ENCODE measurements at regions not wholly inside any gene's neighbourhood (a gene's known extent, or its start where the extent isn't known, plus 50 kb on each side); places are given as distances from the start of the nearest gene placed in this dataset.

DNA sequence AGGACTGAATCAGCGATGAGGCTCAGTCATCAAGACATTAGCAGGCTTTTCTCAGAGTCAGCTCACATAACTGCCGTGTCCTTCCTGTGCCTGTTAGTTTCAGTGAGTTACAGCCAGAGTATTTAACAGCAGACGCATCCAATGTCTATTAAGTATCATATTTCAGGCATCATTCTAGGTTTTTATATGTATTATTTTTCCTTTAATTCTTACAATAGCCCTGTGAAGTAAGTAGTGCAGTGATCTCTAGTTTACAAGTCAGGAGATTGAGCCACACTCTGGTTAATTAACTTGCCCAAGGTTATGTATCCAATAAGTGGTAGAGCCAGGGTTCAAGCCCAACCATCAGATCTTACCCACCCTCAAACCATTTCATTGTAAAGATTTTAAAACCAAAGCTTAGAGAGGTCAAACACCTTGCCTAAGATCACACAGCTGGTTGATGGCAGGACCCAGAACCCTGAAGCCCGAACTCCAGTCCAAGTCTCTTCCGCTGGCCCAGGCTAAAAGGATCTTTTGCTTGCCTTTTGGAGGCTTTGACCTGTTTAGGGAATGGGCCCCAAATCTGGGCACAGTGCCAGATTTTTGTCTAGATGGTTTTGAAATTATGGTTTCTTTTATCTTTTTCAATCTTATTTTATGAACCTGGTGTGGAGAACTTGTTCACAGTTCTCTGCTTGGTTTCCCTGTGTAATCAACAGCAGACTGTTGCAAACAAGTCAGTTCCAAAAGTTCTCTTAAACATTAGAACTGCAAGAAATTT lies 261.2 kb upstream of the CLINT1 start:
- Histone ChIP-seq H3K9ac (ENCODE audit: control insufficient read depth, insufficient read depth, low read length) (no peak overlapping the region), H3K9me3 (replicated peaks; ENCODE audit: control insufficient read depth, insufficient read depth, low read length) (no peaks in the 10 kb centered on the region), H2AFZ (ENCODE audit: control insufficient read depth, low read depth, low read length) (no peak overlapping the region), H3K4me1 (ENCODE audit: control insufficient read depth, insufficient read depth, low read length) (no peaks in the 10 kb centered on the region), H3K27ac (ENCODE audit: control insufficient read depth, insufficient read depth) (no peak overlapping the region), H4K20me1 (ENCODE audit: control insufficient read depth, insufficient read depth) (no peaks in the 10 kb centered on the region), H3K4me3 (no peak overlapping the region), H3K27me3 (replicated peaks in 1 of 2; ENCODE audit: control insufficient read depth in 2 of 2, insufficient read depth in 2 of 2, low read length in 1 of 2) (no peaks in the 10 kb centered on the region; a peak in 2 of 4 replicates), H3K4me2 (ENCODE audit: control insufficient read depth, insufficient read depth) (no peak overlapping the region), H3K79me2 (ENCODE audit: control insufficient read depth, insufficient read depth, low read length) (no peaks in the 10 kb centered on the region), H3K36me3 (ENCODE audit: control insufficient read depth in 2 of 2, insufficient read depth in 2 of 2, low read length in 1 of 2) (no peaks in the 10 kb centered on the region)
- TF ChIP-seq NR2C2 (IDR thresholded peaks at IDR 0.05; ENCODE audit: borderline replicate concordance, control insufficient read depth, insufficient read length, low read depth) (no peak), SUPT20H (IDR thresholded peaks at IDR 0.05; ENCODE audit: borderline replicate concordance, control insufficient read depth, low read depth, low read length) (no peak), ZNF384 (IDR thresholded peaks at IDR 0.05; ENCODE audit: borderline replicate concordance, low read depth, low read length) (no peak), EGR1 (IDR thresholded peaks at IDR 0.05; ENCODE audit: borderline replicate concordance in 1 of 2, low read depth in 2 of 2, low read length in 2 of 2) (no peak), CHD4 (IDR thresholded peaks at IDR 0.05) (no peak), CREB1 (IDR thresholded peaks at IDR 0.05; ENCODE audit: low read depth) (no peak), JUNB (IDR thresholded peaks at IDR 0.05) (no peak), ESRRA (IDR thresholded peaks at IDR 0.05; ENCODE audit: low read length) (no peak), TAF1 (IDR thresholded peaks at IDR 0.05; ENCODE audit: borderline replicate concordance, low read depth, low read length) (no peak), KAT2A (conservative IDR thresholded peaks at IDR 0.05; ENCODE audit: control insufficient read depth, low read depth, low read length) (no peak), ZNF24 (IDR thresholded peaks at IDR 0.05) (no peak), ZNF207 (IDR thresholded peaks at IDR 0.05; ENCODE audit: borderline replicate concordance) (no peak), ZSCAN29 (IDR thresholded peaks at IDR 0.05) (no peak), PAX8 (IDR thresholded peaks at IDR 0.05) (no peak)
- TF ChIP-seq, protein P1, sequence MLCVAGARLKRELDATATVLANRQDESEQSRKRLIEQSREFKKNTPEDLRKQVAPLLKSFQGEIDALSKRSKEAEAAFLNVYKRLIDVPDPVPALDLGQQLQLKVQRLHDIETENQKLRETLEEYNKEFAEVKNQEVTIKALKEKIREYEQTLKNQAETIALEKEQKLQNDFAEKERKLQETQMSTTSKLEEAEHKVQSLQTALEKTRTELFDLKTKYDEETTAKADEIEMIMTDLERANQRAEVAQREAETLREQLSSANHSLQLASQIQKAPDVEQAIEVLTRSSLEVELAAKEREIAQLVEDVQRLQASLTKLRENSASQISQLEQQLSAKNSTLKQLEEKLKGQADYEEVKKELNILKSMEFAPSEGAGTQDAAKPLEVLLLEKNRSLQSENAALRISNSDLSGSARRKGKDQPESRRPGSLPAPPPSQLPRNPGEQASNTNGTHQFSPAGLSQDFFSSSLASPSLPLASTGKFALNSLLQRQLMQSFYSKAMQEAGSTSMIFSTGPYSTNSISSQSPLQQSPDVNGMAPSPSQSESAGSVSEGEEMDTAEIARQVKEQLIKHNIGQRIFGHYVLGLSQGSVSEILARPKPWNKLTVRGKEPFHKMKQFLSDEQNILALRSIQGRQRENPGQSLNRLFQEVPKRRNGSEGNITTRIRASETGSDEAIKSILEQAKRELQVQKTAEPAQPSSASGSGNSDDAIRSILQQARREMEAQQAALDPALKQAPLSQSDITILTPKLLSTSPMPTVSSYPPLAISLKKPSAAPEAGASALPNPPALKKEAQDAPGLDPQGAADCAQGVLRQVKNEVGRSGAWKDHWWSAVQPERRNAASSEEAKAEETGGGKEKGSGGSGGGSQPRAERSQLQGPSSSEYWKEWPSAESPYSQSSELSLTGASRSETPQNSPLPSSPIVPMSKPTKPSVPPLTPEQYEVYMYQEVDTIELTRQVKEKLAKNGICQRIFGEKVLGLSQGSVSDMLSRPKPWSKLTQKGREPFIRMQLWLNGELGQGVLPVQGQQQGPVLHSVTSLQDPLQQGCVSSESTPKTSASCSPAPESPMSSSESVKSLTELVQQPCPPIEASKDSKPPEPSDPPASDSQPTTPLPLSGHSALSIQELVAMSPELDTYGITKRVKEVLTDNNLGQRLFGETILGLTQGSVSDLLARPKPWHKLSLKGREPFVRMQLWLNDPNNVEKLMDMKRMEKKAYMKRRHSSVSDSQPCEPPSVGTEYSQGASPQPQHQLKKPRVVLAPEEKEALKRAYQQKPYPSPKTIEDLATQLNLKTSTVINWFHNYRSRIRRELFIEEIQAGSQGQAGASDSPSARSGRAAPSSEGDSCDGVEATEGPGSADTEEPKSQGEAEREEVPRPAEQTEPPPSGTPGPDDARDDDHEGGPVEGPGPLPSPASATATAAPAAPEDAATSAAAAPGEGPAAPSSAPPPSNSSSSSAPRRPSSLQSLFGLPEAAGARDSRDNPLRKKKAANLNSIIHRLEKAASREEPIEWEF (IDR thresholded peaks at IDR 0.05; ENCODE audit: insufficient replicate concordance, low read depth, low read length), result no peak
- TF ChIP-seq, protein P2, sequence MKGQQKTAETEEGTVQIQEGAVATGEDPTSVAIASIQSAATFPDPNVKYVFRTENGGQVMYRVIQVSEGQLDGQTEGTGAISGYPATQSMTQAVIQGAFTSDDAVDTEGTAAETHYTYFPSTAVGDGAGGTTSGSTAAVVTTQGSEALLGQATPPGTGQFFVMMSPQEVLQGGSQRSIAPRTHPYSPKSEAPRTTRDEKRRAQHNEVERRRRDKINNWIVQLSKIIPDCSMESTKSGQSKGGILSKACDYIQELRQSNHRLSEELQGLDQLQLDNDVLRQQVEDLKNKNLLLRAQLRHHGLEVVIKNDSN (IDR thresholded peaks at IDR 0.05; ENCODE audit: borderline replicate concordance, extremely low read length, insufficient read depth, low read depth, low read length), result no peak
- CTCF ChIA-PET, result interaction anchor here (1.4 kb wide), 1 partner anchor 50 kb away, joined by 4 read pairs; no protein-coding TSS in a partner anchor
- RAD21 ChIA-PET (ENCODE audit: unreplicated experiment), result no interaction called here
- in situ Hi-C loops (cut with MboI) (no loop called here), intact Hi-C loops (cut with micrococcal nuclease; ENCODE audit: unreplicated experiment) (no loop called here)
- DNase-seq (ENCODE audit: low read depth, low spot score) (no peak), ATAC-seq (no peak), FAIRE-seq (no peak)
- POLR2A ChIA-PET, result no interaction called here
- 49% methylated on average over 5 of the region's 5 CpGs for whole genome bisulfite sequencing (ENCODE audit: insufficient coverage, insufficient replicate concordance, low lambda C conversion rate, missing lambda C conversion rate)
- no TSS peak for BruUV-seq (replicated peaks)
- SMC1A ChIA-PET (ENCODE audit: uncharacterized antibody, unreplicated experiment), result no interaction called here
